SK-N-SH treated with all-trans-retinoic acid at 6 μM for 48 hours (cell line): ENCODE measurements at regions not wholly inside any gene's neighbourhood (a gene's known extent, or its start where the extent isn't known, plus 50 kb on each side); places are given as distances from the start of the nearest gene placed in this dataset.

Source experiments
- RARB ChIP-seq: fragments of 250-450 bp; sonication (Bioruptor Pico); IDR thresholded peaks from 2 replicates; pipeline ENCODE4 v1.8.0; 2021; ENCODE audit warnings: mild to moderate bottlenecking, moderate library complexity
- SNAI2 ChIP-seq: fragments of 250-450 bp; sonication (Bioruptor Pico); IDR thresholded peaks from 2 replicates; pipeline ENCODE4 v1.5.0; 2020; ENCODE audit warnings: mild to moderate bottlenecking, moderate library complexity

DNA sequence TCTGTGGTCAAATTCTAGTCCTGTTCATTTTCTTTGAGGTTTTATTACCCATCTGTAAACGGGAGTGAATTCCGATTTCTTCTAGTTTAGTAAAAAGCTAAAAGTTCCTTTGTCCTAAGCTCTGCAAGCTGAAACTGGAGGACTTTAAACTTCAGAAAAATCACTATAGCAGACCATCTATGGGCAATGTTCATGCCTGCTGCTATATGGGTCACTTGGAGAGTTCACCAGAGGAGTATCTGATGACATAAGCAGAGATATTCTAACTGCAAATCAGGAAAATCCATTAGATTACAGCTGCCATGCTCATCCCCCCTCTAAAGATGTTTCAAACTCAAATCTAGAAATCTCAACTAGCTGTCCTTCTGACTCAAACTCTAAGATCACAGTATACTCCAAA is 193.0 kb upstream of the RTL1 start:
- TF ChIP-seq RARB = no peak
- no peak for TF ChIP-seq SNAI2 (CRISPR knock-in tag)
